AG04450 (cell line): ENCODE measurements at regions not wholly inside any gene's neighbourhood (a gene's known extent, or its start where the extent isn't known, plus 50 kb on each side); places are given as distances from the start of the nearest gene placed in this dataset.

Source experiments
- CTCF ChIA-PET: fragments of 300-600, 350-600 bp; formaldehyde crosslinking; extraction: SDS; loops from one replicate; lab custom pipeline; 2022; ENCODE audit warnings: antibody characterized with exemption, inconsistent platforms; lab: Charles Lee
- POLR2A ChIA-PET: fragments of 350-600 bp; formaldehyde crosslinking; extraction: SDS; loops from one replicate; lab custom pipeline; 2021; ENCODE audit warnings: antibody characterized with exemption, inconsistent platforms; lab: Yijun Ruan, JAX
- DNase-seq: peaks from one replicate; pipeline ENCODE4 v3.0.0-alpha.2; 2011; ENCODE audit warnings: low read depth, low spot score
- H3K27ac ChIP-seq: one replicate; pipeline ENCODE4 v1.5.1; 2012; ENCODE audit warnings: low read depth, low read length, control low read depth
- H3K27me3 ChIP-seq: one replicate; pipeline ENCODE4 v1.6.0; 2012; ENCODE audit warnings: low read length; ENCODE audit not compliant: control insufficient read depth, insufficient read depth
- H3K4me3 ChIP-seq: 2 replicates; pipeline ENCODE4 v1.5.1; 2011; ENCODE audit warnings: mild to moderate bottlenecking, low read depth, low read length, control low read depth
- H3K9me3 ChIP-seq: 2 replicates; pipeline ENCODE4 v1.5.1; 2012; ENCODE audit warnings: low read length; ENCODE audit not compliant: control insufficient read depth, insufficient read depth
- TF ChIP-seq, protein P1 (sequence below): IDR thresholded peaks from 2 replicates; pipeline ENCODE4 v1.5.1; 2011; ENCODE audit warnings: low read depth, low read length, control low read depth, inconsistent platforms

GRCh38 chr13:58611117-58611516 is 979.6 kb downstream of the PCDH17 start:
- Histone ChIP-seq H3K4me3 (no peak overlapping the region), H3K9me3 (peaks cover 16% of the 10 kb centered on the region), H3K27me3 (no peaks in the 10 kb centered on the region), H3K27ac (no peak overlapping the region)
- no peak for DNase-seq
- ChIA-PET CTCF (no interaction called here), POLR2A (no interaction called here)
- TF ChIP-seq, protein P1, sequence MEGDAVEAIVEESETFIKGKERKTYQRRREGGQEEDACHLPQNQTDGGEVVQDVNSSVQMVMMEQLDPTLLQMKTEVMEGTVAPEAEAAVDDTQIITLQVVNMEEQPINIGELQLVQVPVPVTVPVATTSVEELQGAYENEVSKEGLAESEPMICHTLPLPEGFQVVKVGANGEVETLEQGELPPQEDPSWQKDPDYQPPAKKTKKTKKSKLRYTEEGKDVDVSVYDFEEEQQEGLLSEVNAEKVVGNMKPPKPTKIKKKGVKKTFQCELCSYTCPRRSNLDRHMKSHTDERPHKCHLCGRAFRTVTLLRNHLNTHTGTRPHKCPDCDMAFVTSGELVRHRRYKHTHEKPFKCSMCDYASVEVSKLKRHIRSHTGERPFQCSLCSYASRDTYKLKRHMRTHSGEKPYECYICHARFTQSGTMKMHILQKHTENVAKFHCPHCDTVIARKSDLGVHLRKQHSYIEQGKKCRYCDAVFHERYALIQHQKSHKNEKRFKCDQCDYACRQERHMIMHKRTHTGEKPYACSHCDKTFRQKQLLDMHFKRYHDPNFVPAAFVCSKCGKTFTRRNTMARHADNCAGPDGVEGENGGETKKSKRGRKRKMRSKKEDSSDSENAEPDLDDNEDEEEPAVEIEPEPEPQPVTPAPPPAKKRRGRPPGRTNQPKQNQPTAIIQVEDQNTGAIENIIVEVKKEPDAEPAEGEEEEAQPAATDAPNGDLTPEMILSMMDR: no peak

GRCh38 chr13:58617880-58618665 is 986.5 kb downstream of the PCDH17 start:
- Histone ChIP-seq H3K27me3 (no peaks in the 10 kb centered on the region), H3K27ac (no peak overlapping the region), H3K4me3 (no peak overlapping the region), H3K9me3 (peaks cover 9% of the 10 kb centered on the region)
- ChIA-PET POLR2A (no interaction called here), CTCF (no interaction called here)
- DNase-seq: no peak
- TF ChIP-seq, protein P1: no peak

DNA sequence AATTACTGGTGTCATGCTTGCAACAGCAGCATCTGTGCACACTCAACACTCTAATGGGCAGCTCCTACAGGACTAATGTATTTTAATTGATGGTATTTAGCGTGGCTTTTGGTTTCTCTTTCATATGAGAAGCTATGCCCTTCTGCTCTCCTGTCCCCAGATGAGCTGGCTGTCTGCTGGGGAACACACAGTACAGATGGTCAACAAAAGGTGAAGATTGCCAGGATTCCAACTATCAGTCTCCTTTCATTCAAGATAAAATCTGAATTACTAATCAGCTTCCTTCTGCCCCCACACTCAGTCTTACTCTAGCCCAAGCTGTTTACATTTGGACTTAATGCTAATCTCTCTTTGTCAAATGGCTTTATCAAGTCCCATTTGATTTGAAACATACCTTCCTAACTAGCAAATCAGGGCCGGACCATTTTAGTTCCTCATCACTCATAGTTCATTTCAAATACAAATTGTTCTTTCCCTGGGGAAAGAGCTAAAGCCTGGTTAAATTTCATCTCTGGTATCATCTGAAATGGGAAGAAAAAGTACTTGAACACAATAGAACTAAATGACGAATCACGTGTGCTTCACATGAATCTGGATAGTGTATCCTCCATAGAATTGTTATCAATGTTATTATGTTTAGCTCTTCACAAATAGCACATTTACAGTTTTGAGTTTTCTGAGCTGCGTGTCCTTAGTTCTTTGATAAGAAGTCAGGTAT is 988.0 kb downstream of the PCDH17 start:
- CTCF ChIA-PET: no interaction called here
- DNase-seq: no peak
- H3K27me3 ChIP-seq: no peaks in the 10 kb centered on the region
- no peak overlapping the region for H3K27ac ChIP-seq
- POLR2A ChIA-PET: no interaction called here
- TF ChIP-seq, protein P1: no peak
- H3K9me3 ChIP-seq: peaks cover 6% of the 10 kb centered on the region
- no peak overlapping the region for H3K4me3 ChIP-seq

- Histone ChIP-seq H3K9me3 (peaks cover 12% of the 10 kb centered on the region), H3K27ac (no peak overlapping the region), H3K27me3 (no peaks in the 10 kb centered on the region), H3K4me3 (no peak overlapping the region)
- TF ChIP-seq, protein P1: no peak
- ChIA-PET CTCF (interaction anchor here (0.7 kb wide), 1 partner anchor 642 kb away, joined by 3 read pairs; no protein-coding TSS in a partner anchor), POLR2A (no interaction called here)
- no peak for DNase-seq
These were observed 988.6 kb downstream of the PCDH17 start for GRCh38 chr13:58620176-58620575.
